ENCODE measurements at regions not wholly inside any gene's neighbourhood (a gene's known extent, or its start where the extent isn't known, plus 50 kb on each side); places are given as distances from the start of the nearest gene placed in this dataset.
"Not testable (repeated sequence)": the region's sequence is repeated elsewhere in the genome, so short reads cannot be mapped to it uniquely, and the experiment has no call there.

GRCh38 chr7:115802415-115802814 is 228.1 kb downstream of the TFEC start:
- H3K4me3 Mint-ChIP-seq (ENCODE audit: low read depth), result no peak overlapping the region
- TF ChIP-seq CTCF (IDR thresholded peaks at IDR 0.05; ENCODE audit: unreplicated experiment), result no peak
- H3K27ac Mint-ChIP-seq, result no peak overlapping the region
- H3K4me1 Mint-ChIP-seq (ENCODE audit: low read depth), result no peaks in the 10 kb centered on the region
- H3K36me3 Mint-ChIP-seq (ENCODE audit: insufficient read depth), result no peaks in the 10 kb centered on the region
- no peak for DNase-seq (ENCODE audit: low spot score, unreplicated experiment)
- H3K27me3 Mint-ChIP-seq, result no peaks in the 10 kb centered on the region
- H3K9me3 Mint-ChIP-seq (ENCODE audit: low read depth), result no peaks in the 10 kb centered on the region

DNA sequence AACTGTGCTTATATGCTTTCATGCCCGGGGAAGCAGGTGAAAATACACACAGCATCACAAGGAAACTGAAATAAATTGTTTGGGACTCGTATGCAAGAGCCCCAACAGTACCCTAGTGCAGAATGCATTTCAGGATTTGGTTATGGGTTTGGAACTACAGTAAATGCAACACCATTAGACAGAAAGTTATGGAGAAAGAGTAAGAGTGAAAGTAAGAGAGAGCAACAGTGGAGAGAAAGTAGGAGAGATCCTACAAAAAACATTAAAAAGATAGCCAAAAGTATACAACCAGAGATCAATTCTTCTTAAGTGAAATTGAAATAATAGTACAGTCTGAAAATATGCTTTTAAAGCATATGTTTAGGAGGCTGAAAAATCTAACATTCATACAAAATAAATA is 231.1 kb downstream of the TFEC start:
- Mint-ChIP-seq H3K27me3 (no peaks in the 10 kb centered on the region), H3K9me3 (ENCODE audit: low read depth) (no peaks in the 10 kb centered on the region), H3K36me3 (ENCODE audit: insufficient read depth) (no peaks in the 10 kb centered on the region), H3K4me3 (ENCODE audit: low read depth) (no peak overlapping the region), H3K27ac (no peak overlapping the region), H3K4me1 (ENCODE audit: low read depth) (no peaks in the 10 kb centered on the region)
- DNase-seq (ENCODE audit: low spot score, unreplicated experiment), result no peak
- TF ChIP-seq CTCF (IDR thresholded peaks at IDR 0.05; ENCODE audit: unreplicated experiment), result no peak

DNA sequence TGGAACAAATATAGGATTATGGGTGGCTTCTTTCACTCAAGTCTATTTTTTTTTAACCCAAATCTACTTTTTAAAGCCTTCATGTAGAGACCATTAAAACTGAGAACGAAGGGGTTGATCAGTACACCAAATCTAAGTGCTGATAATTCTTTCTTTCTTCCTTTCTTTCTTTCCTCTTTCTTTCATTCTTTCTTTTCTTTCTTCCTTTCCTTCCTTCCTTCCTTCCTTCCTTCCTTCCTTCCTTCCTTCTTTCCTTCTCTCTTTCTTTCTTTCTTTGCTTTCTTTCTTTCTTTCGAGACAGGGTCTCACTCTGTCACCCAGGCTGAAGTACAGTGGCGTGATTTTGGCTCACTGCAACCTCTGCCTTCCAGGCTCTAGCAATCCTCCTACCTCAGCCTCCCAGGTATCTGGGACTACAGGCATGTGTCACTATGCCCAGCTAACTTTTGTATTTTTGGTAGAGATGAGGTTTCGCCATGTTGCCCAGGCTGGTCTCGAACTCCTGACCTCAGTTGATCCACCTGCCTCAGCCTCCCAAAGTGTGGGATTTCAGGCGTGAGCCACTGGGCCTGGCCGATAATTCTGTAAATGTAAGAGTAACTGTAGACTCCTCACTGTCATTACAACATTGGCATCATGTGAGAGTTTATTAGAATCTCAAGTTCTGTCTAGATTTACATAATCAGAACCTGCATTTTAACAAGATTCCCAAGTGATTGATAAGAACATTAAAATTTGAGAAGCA is 236.4 kb downstream of the TFEC start:
- no peaks in the 10 kb centered on the region for H3K36me3 Mint-ChIP-seq (ENCODE audit: insufficient read depth)
- peaks cover 3% of the 10 kb centered on the region for H3K9me3 Mint-ChIP-seq (ENCODE audit: low read depth)
- no peaks in the 10 kb centered on the region for H3K27me3 Mint-ChIP-seq
- DNase-seq (ENCODE audit: low spot score, unreplicated experiment), result no peak
- H3K4me1 Mint-ChIP-seq (ENCODE audit: low read depth), result no peaks in the 10 kb centered on the region
- no peak overlapping the region for H3K4me3 Mint-ChIP-seq (ENCODE audit: low read depth)
- no peak for TF ChIP-seq CTCF (IDR thresholded peaks at IDR 0.05; ENCODE audit: unreplicated experiment)
- no peak overlapping the region for H3K27ac Mint-ChIP-seq

DNA sequence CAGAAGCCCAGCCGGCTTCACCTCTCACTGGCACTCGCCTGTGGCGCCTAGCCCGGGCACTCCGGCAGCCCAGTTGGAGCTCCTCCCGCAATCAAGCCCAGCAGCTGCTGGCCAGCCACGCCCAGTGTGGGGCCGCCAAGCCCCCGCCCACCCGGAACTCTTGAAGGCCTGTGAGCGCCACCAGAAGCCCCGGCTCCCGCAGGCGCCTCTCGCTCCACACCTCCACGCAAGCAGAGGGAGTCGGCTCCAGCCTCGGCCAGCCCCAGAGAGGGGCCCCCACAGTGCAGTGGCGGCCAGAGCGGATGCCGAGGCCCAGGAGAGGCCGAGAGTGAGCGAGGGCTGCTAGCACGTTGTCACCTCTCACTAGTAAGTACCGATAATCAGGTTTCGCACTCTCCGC is 240.7 kb downstream of the TFEC start:
- DNase-seq (ENCODE audit: low spot score, unreplicated experiment), result no peak
- H3K9me3 Mint-ChIP-seq (ENCODE audit: low read depth), result peaks cover 6% of the 10 kb centered on the region

GRCh38 chr7:115789473-115789872 is 241.1 kb downstream of the TFEC start:
- not testable (repeated sequence) for H3K36me3 Mint-ChIP-seq (ENCODE audit: insufficient read depth); DNase-seq (ENCODE audit: low spot score, unreplicated experiment); H3K4me3 Mint-ChIP-seq (ENCODE audit: low read depth); H3K4me1 Mint-ChIP-seq (ENCODE audit: low read depth); H3K27me3 Mint-ChIP-seq; H3K27ac Mint-ChIP-seq; H3K9me3 Mint-ChIP-seq (ENCODE audit: low read depth)

More for the DNA sequence above, 240.7 kb downstream of the TFEC start:
- Mint-ChIP-seq H3K36me3 (ENCODE audit: insufficient read depth) (no peaks in the 10 kb centered on the region), H3K4me3 (ENCODE audit: low read depth) (no peak overlapping the region), H3K27ac (no peak overlapping the region), H3K4me1 (ENCODE audit: low read depth) (no peaks in the 10 kb centered on the region), H3K27me3 (no peaks in the 10 kb centered on the region)
- TF ChIP-seq CTCF (IDR thresholded peaks at IDR 0.05; ENCODE audit: unreplicated experiment), result no peak
